ENCODE measurements at regions not wholly inside any gene's neighbourhood (a gene's known extent, or its start where the extent isn't known, plus 50 kb on each side); places are given as distances from the start of the nearest gene placed in this dataset.

- no peak for DNase-seq (ENCODE audit: low read depth)
Observed at GRCh38 chr15:95281470-95281869, 1049.0 kb upstream of the NR2F2 start.

- no peak for DNase-seq (ENCODE audit: low read depth)
Observed at GRCh38 chr15:95284492-95284891, 1046.0 kb upstream of the NR2F2 start.

GRCh38 chr15:95284933-95285421, 1045.5 kb upstream of the NR2F2 start:
- no peak for DNase-seq (ENCODE audit: low read depth)

GRCh38 chr15:95286352-95286880, 1044.1 kb upstream of the NR2F2 start:
- DNase-seq (ENCODE audit: low read depth) = no peak

GRCh38 chr15:95287720-95288103, 1042.8 kb upstream of the NR2F2 start:
- no peak for DNase-seq (ENCODE audit: low read depth)

GRCh38 chr15:95288626-95289025, 1041.9 kb upstream of the NR2F2 start:
- no peak for DNase-seq (ENCODE audit: low read depth)

- DNase-seq (ENCODE audit: low read depth) = no peak
Observed at GRCh38 chr15:95290176-95290974, 1040.1 kb upstream of the NR2F2 start.

GRCh38 chr15:95291898-95292472, 1038.5 kb upstream of the NR2F2 start:
- DNase-seq (ENCODE audit: low read depth) = no peak

GRCh38 chr15:95292785-95293450, 1037.6 kb upstream of the NR2F2 start:
- DNase-seq (ENCODE audit: low read depth) = no peak

- DNase-seq (ENCODE audit: low read depth) = no peak
Observed at GRCh38 chr15:95293456-95294031, 1037.0 kb upstream of the NR2F2 start.

- DNase-seq (ENCODE audit: low read depth) = no peak
Observed at GRCh38 chr15:95295363-95295762, 1035.1 kb upstream of the NR2F2 start.

- DNase-seq (ENCODE audit: low read depth) = no peak
Observed at GRCh38 chr15:95295896-95296625, 1034.4 kb upstream of the NR2F2 start.

- DNase-seq (ENCODE audit: low read depth) = no peak
Observed at GRCh38 chr15:95296643-95297042, 1033.9 kb upstream of the NR2F2 start.

- DNase-seq (ENCODE audit: low read depth) = no peak
Observed at GRCh38 chr15:95298729-95299128, 1031.8 kb upstream of the NR2F2 start.

GRCh38 chr15:95300958-95301357, 1029.5 kb upstream of the NR2F2 start:
- DNase-seq (ENCODE audit: low read depth) = no peak

- no peak for DNase-seq (ENCODE audit: low read depth)
Observed at GRCh38 chr15:95302206-95302605, 1028.3 kb upstream of the NR2F2 start.

GRCh38 chr15:95302809-95303208, 1027.7 kb upstream of the NR2F2 start:
- no peak for DNase-seq (ENCODE audit: low read depth)

- no peak for DNase-seq (ENCODE audit: low read depth)
Observed at GRCh38 chr15:95303713-95304112, 1026.8 kb upstream of the NR2F2 start.

GRCh38 chr15:95304151-95304946, 1026.2 kb upstream of the NR2F2 start:
- DNase-seq (ENCODE audit: low read depth) = no peak

- DNase-seq (ENCODE audit: low read depth) = no peak
Observed at GRCh38 chr15:95304947-95305400, 1025.5 kb upstream of the NR2F2 start.

- no peak for DNase-seq (ENCODE audit: low read depth)
Observed at GRCh38 chr15:95307115-95307514, 1023.4 kb upstream of the NR2F2 start.

Measured in stimulated activated CD8-positive, alpha-beta memory T cell treated with anti-CD3 and anti-CD28 coated beads, Interleukin-7, amount 100 ng/mL, for 24 hours (primary cell).